HG03354 (cell line): ENCODE measurements at regions not wholly inside any gene's neighbourhood (a gene's known extent, or its start where the extent isn't known, plus 50 kb on each side); places are given as distances from the start of the nearest gene placed in this dataset.

Experiments
- ATAC-seq: cut with Tn5 transposase; IDR thresholded peaks from one replicate; pipeline ENCODE4 v1.9.1; 2021; ENCODE audit warnings: mild to moderate bottlenecking; ENCODE audit not compliant: unreplicated experiment, poor library complexity, severe bottlenecking

GRCh38 chr3:140752499-140752898, 74.6 kb downstream of the TRIM42 start:
- ATAC-seq = no peak

- ATAC-seq = peak; percentile 72
Observed at GRCh38 chr3:140753865-140754754, 76.2 kb downstream of the TRIM42 start.

- ATAC-seq = no peak
Observed at GRCh38 chr3:140754936-140755335, 77.1 kb downstream of the TRIM42 start.

GRCh38 chr3:140756240-140757016, 78.6 kb downstream of the TRIM42 start:
- peak; percentile 66 for ATAC-seq

- no peak for ATAC-seq
Observed at GRCh38 chr3:140758791-140759444, 81.1 kb downstream of the TRIM42 start.

GRCh38 chr3:140760324-140761075, 82.6 kb downstream of the TRIM42 start:
- no peak for ATAC-seq

GRCh38 chr3:140761076-140761639, 83.3 kb downstream of the TRIM42 start:
- ATAC-seq = no peak

- no peak for ATAC-seq
Observed at GRCh38 chr3:140762746-140763145, 84.9 kb downstream of the TRIM42 start.

GRCh38 chr3:140763532-140763931, 85.7 kb downstream of the TRIM42 start:
- no peak for ATAC-seq

GRCh38 chr3:140765246-140765645, 87.4 kb downstream of the TRIM42 start:
- ATAC-seq = no peak

GRCh38 chr3:140766465-140766864, 88.6 kb downstream of the TRIM42 start:
- ATAC-seq = peak; percentile 56

- ATAC-seq = no peak
Observed at GRCh38 chr3:140767566-140767965, 89.7 kb downstream of the TRIM42 start.

- ATAC-seq = no peak
Observed at GRCh38 chr3:140768941-140769340, 91.1 kb downstream of the TRIM42 start.

GRCh38 chr3:140769951-140770350, 92.1 kb downstream of the TRIM42 start:
- ATAC-seq = no peak

- ATAC-seq = no peak
Observed at GRCh38 chr3:140770977-140771667, 93.3 kb downstream of the TRIM42 start.

GRCh38 chr3:140777631-140778233, 99.9 kb downstream of the TRIM42 start:
- ATAC-seq = no peak

- ATAC-seq = no peak
Observed at GRCh38 chr3:140791368-140791767, 113.5 kb downstream of the TRIM42 start.

- ATAC-seq = no peak
Observed at GRCh38 chr3:140794507-140794906, 116.6 kb downstream of the TRIM42 start.
